ENCODE measurements at regions not wholly inside any gene's neighbourhood (a gene's known extent, or its start where the extent isn't known, plus 50 kb on each side); places are given as distances from the start of the nearest gene placed in this dataset.

GRCh38 chr14:44170101-44170500, 337.0 kb downstream of the FSCB start:
- FAIRE-seq, result no peak

GRCh38 chr14:44168566-44168965, 338.5 kb downstream of the FSCB start:
- no peak for DNase-seq (ENCODE audit: low read depth in 1 of 2, low spot score in 1 of 2)
- no peak for FAIRE-seq
- TF ChIP-seq CBX8 (IDR thresholded peaks at IDR 0.05) (no peak), HOXA7 (CRISPR knock-in tag; IDR thresholded peaks at IDR 0.05) (no peak), RAD21 (conservative IDR thresholded peaks at IDR 0.05 in 1 of 2, IDR thresholded peaks at IDR 0.05 in 1 of 2) (no peak), HMGXB4 (CRISPR knock-in tag; IDR thresholded peaks at IDR 0.05; ENCODE audit: borderline replicate concordance) (no peak), CBX2 (IDR thresholded peaks at IDR 0.05; ENCODE audit: borderline replicate concordance, low read depth) (no peak), MAZ (IDR thresholded peaks at IDR 0.05; ENCODE audit: borderline replicate concordance, low read depth, low read length) (no peak), PHF8 (IDR thresholded peaks at IDR 0.05; ENCODE audit: borderline replicate concordance, low read depth) (no peak), EHMT2 (IDR thresholded peaks at IDR 0.05; ENCODE audit: low read depth) (no peak), CHD2 (IDR thresholded peaks at IDR 0.05; ENCODE audit: low read length, partially characterized antibody) (no peak), ZSCAN20 (CRISPR knock-in tag; IDR thresholded peaks at IDR 0.05) (no peak), ZNF302 (CRISPR knock-in tag; IDR thresholded peaks at IDR 0.05) (no peak), RNF2 (IDR thresholded peaks at IDR 0.05; ENCODE audit: borderline replicate concordance, low read depth) (no peak), REST (IDR thresholded peaks at IDR 0.05) (no peak), RFX5 (IDR thresholded peaks at IDR 0.05) (no peak), FOSL2 (IDR thresholded peaks at IDR 0.05) (no peak), FOSL2 (CRISPR knock-in tag; IDR thresholded peaks at IDR 0.05) (no peak), MAX (IDR thresholded peaks at IDR 0.05) (no peak), CEBPB (IDR thresholded peaks at IDR 0.05) (no peak), ZC3H11A (IDR thresholded peaks at IDR 0.05) (no peak), HEYL (CRISPR knock-in tag; IDR thresholded peaks at IDR 0.05) (no peak), RARB (CRISPR knock-in tag; IDR thresholded peaks at IDR 0.05) (no peak)
- ATAC-seq, result no peak
- H3K4me2 ChIP-seq, result no peak overlapping the region
- H3K4me1 ChIP-seq, result no peaks in the 10 kb centered on the region
- no peak overlapping the region for H3K27ac ChIP-seq
- H3K4me3 ChIP-seq, result no peak overlapping the region
- ChIA-PET POLR2A (no interaction called here), CTCF (interaction anchor here (1.7 kb wide), 1 partner anchor 19 kb away, joined by 3 read pairs; no protein-coding TSS in a partner anchor)
- H3K9me3 ChIP-seq, result no peaks in the 10 kb centered on the region

More at GRCh38 chr14:44170101-44170500, 337.0 kb downstream of the FSCB start:
- Histone ChIP-seq H3K4me2 (peak overlapping the region; percentile 6; the same call in 1 of the 3 replicates), H3K4me3 (no peak overlapping the region), H3K27ac (no peak overlapping the region), H3K9me3 (peaks cover 3% of the 10 kb centered on the region; the same call in 1 of the 3 replicates), H3K4me1 (no peaks in the 10 kb centered on the region)
- TF ChIP-seq JUN (IDR thresholded peaks at IDR 0.05) (no peak), FOSB (CRISPR knock-in tag; IDR thresholded peaks at IDR 0.05) (no peak), CBX8 (IDR thresholded peaks at IDR 0.05) (no peak), ZNF302 (CRISPR knock-in tag; IDR thresholded peaks at IDR 0.05) (no peak), HOXA7 (CRISPR knock-in tag; IDR thresholded peaks at IDR 0.05) (no peak), FOSL2 (IDR thresholded peaks at IDR 0.05) (no peak), FOSL2 (CRISPR knock-in tag; IDR thresholded peaks at IDR 0.05) (no peak), PBX3 (IDR thresholded peaks at IDR 0.05) (no peak), ELK1 (IDR thresholded peaks at IDR 0.05; ENCODE audit: low read depth, low read length) (no peak), ZC3H11A (IDR thresholded peaks at IDR 0.05) (no peak), KDM1A (IDR thresholded peaks at IDR 0.05; ENCODE audit: low read depth) (no peak), HES2 (IDR thresholded peaks at IDR 0.05) (no peak), POLR2AphosphoS2 (conservative IDR thresholded peaks at IDR 0.05; ENCODE audit: low read length) (no peak)
- DNase-seq (ENCODE audit: low read depth in 1 of 2, low spot score in 1 of 2) (no peak), ATAC-seq (no peak)
- 27% methylated on average over 6 of the region's 6 CpGs for WGBS (ENCODE audit: missing lambda C conversion rate)
- CTCF ChIA-PET, result interaction anchor here (0.7 to 1.7 kb wide), 2 partner anchors 21 to 286 kb away, joined by 3 read pairs; no protein-coding TSS in a partner anchor
- POLR2A ChIA-PET, result no interaction called here
